ACC112 (cell line): ENCODE measurements at regions not wholly inside any gene's neighbourhood (a gene's known extent, or its start where the extent isn't known, plus 50 kb on each side); places are given as distances from the start of the nearest gene placed in this dataset.
"Not testable (repeated sequence)": the region's sequence is repeated elsewhere in the genome, so short reads cannot be mapped to it uniquely, and the experiment has no call there.

Experiments used
- H2AFZ ChIP-seq: fragments of 200-600 bp; sonication (generic); one replicate; pipeline ENCODE4 v1.6.0; 2017; ENCODE audit warnings: antibody characterized with exemption, low read length; ENCODE audit not compliant: unreplicated experiment
- H3K27ac ChIP-seq: fragments of 200-600 bp; sonication (generic); 2 replicates; pipeline ENCODE4 v1.5.1; 2014; ENCODE audit warnings: low read depth, mild to moderate bottlenecking, antibody characterized with exemption, low read length, moderate library complexity
- H3K27me3 ChIP-seq: fragments of 200-600 bp; sonication (generic); 2 replicates; pipeline ENCODE4 v1.6.1; 2014; ENCODE audit warnings: mild to moderate bottlenecking, antibody characterized with exemption, low read length, moderate library complexity, mixed read lengths; ENCODE audit not compliant: insufficient read depth
- H3K36me3 ChIP-seq: fragments of 200-600 bp; sonication (generic); 2 replicates; pipeline ENCODE4 v1.6.1; 2016; ENCODE audit warnings: mild to moderate bottlenecking, antibody characterized with exemption, low read length, moderate library complexity, mixed read lengths; ENCODE audit not compliant: insufficient read depth
- H3K4me1 ChIP-seq: fragments of 200-600 bp; sonication (generic); one replicate; pipeline ENCODE4 v1.6.1; 2016; ENCODE audit warnings: low read length, mixed read lengths; ENCODE audit not compliant: insufficient read depth, unreplicated experiment, control insufficient read depth
- H3K4me3 ChIP-seq: fragments of 200-600 bp; sonication (generic); 2 replicates; pipeline ENCODE4 v1.5.1; 2014; ENCODE audit warnings: mild to moderate bottlenecking, low read depth, low read length
- H3K79me2 ChIP-seq: fragments of 200-600 bp; sonication (generic); one replicate; pipeline ENCODE4 v1.6.0; 2016; ENCODE audit warnings: low read length; ENCODE audit not compliant: control insufficient read depth, unreplicated experiment, insufficient read depth

- Histone ChIP-seq H3K4me3 (no peak overlapping the region), H3K36me3 (no peaks in the 10 kb centered on the region), H3K27ac (no peak overlapping the region), H3K4me1 (no peaks in the 10 kb centered on the region), H3K79me2 (no peaks in the 10 kb centered on the region), H2AFZ (no peak overlapping the region), H3K27me3 (no peaks in the 10 kb centered on the region)
Measured at GRCh38 chr4:169898095-169898494, 128.1 kb downstream of the MFAP3L start.

GRCh38 chr4:169894767-169895166 lies 131.4 kb downstream of the MFAP3L start:
- H3K36me3 ChIP-seq, H3K79me2 ChIP-seq: not testable (repeated sequence)

GRCh38 chr4:169885893-169886292 lies 128.1 kb upstream of the HPF1 start:
- H3K36me3 ChIP-seq: no peaks in the 10 kb centered on the region
- no peaks in the 10 kb centered on the region for H3K27me3 ChIP-seq
- H3K4me3 ChIP-seq: no peak overlapping the region
- no peak overlapping the region for H3K27ac ChIP-seq
- H2AFZ ChIP-seq: no peak overlapping the region
- H3K4me1 ChIP-seq: no peaks in the 10 kb centered on the region
- no peaks in the 10 kb centered on the region for H3K79me2 ChIP-seq

More at GRCh38 chr4:169894767-169895166, 131.4 kb downstream of the MFAP3L start:
- H3K4me3 ChIP-seq, H3K27ac ChIP-seq, H2AFZ ChIP-seq, H3K27me3 ChIP-seq, H3K4me1 ChIP-seq: not testable (repeated sequence)

GRCh38 chr4:169881769-169882168 lies 124.0 kb upstream of the HPF1 start:
- no peak overlapping the region for H3K4me3 ChIP-seq
- H3K79me2 ChIP-seq: no peaks in the 10 kb centered on the region
- no peaks in the 10 kb centered on the region for H3K4me1 ChIP-seq
- no peak overlapping the region for H2AFZ ChIP-seq
- no peak overlapping the region for H3K27ac ChIP-seq
- H3K36me3 ChIP-seq: no peaks in the 10 kb centered on the region
- H3K27me3 ChIP-seq: no peaks in the 10 kb centered on the region

GRCh38 chr4:169870507-169870906 lies 112.8 kb upstream of the HPF1 start:
- no peaks in the 10 kb centered on the region for H3K36me3 ChIP-seq
- H3K4me3 ChIP-seq: no peak overlapping the region
- H3K27ac ChIP-seq: no peak overlapping the region
- H3K79me2 ChIP-seq: no peaks in the 10 kb centered on the region
- H2AFZ ChIP-seq: no peak overlapping the region
- H3K27me3 ChIP-seq: 0 out of 2 replicates have a peak, but pooled peaks cover 6% of the 10 kb centered on the region
- peaks cover 5% of the 10 kb centered on the region for H3K4me1 ChIP-seq

DNA sequence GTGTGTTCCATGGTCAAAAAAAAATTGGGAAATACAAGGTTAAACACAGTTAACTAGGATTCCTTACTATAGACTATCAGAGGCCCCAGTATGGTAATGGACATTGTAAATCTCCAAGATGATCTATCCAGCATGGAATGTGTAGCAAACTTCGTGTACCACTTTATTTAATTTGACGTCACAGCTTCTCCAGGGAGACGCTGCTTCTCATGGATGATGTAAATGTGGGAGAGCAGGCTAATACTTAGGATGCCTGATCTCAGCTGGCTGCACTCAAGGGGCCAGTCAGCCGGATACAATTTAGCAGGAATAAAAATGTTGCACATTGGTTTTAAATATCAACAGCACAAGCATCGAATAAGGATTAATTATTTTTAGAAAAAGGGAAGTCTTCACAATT lies 111.7 kb upstream of the HPF1 start:
- H3K27me3 ChIP-seq: 0 out of 2 replicates have a peak, but pooled peaks cover 9% of the 10 kb centered on the region
- no peaks in the 10 kb centered on the region for H3K79me2 ChIP-seq
- no peak overlapping the region for H3K4me3 ChIP-seq
- peaks cover 5% of the 10 kb centered on the region for H3K4me1 ChIP-seq
- no peak overlapping the region for H2AFZ ChIP-seq
- H3K36me3 ChIP-seq: no peaks in the 10 kb centered on the region
- H3K27ac ChIP-seq: no peak overlapping the region

DNA sequence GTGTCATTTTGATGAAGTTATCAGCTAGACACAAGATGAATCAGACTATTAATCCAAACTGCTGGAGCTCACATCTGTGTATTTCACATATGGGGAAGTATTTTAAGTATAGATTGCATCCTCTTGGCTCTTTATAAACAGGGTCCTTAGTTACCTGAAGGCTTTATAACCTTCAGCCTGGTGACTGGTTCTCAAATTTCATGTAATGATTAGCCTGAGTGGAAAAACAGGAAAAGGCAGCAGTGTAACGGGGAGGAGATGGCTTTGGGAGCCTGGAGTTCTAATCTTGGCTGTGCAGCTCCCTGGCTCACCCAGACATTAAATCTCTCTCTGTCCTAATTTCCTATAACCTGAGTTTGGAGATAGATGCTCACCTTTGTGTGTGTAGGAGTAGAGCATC lies 103.8 kb upstream of the HPF1 start:
- peaks cover 41% of the 10 kb centered on the region; the same call in 1 of the 2 replicates for H3K27me3 ChIP-seq
- no peak overlapping the region for H3K4me3 ChIP-seq
- H3K79me2 ChIP-seq: no peaks in the 10 kb centered on the region
- no peak overlapping the region for H2AFZ ChIP-seq
- H3K36me3 ChIP-seq: no peaks in the 10 kb centered on the region
- H3K27ac ChIP-seq: no peak overlapping the region
- no peaks in the 10 kb centered on the region for H3K4me1 ChIP-seq

GRCh38 chr4:169859366-169860216 lies 101.8 kb upstream of the HPF1 start:
- Histone ChIP-seq H3K27me3 (peaks cover 44% of the 10 kb centered on the region), H3K4me3 (peak overlapping the region; percentile 66), H3K79me2 (no peaks in the 10 kb centered on the region), H3K36me3 (no peaks in the 10 kb centered on the region), H3K4me1 (no peaks in the 10 kb centered on the region), H2AFZ (no peak overlapping the region), H3K27ac (no peak overlapping the region)

DNA sequence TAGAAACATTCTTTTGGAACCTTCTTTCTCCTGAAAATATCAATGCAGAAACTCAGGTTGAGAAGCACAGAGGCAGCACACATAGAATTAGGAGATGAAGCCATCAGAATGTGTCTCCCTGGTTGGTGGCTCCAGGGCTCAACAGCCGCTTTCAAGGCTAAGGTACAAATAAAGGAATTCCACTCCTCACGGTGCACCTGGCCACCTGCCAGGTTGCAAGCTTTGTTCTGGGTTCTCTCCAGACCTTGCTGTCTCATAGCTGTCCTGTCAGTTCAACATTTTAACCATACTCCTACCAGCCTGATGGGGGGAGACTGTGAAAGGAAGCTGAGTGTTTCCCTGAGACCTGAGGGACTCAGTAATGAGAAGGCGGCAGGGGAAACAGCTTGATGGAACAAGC lies 96.3 kb upstream of the HPF1 start:
- Histone ChIP-seq H2AFZ (no peak overlapping the region), H3K79me2 (no peaks in the 10 kb centered on the region), H3K4me1 (no peaks in the 10 kb centered on the region), H3K27ac (no peak overlapping the region), H3K36me3 (no peaks in the 10 kb centered on the region), H3K4me3 (no peak overlapping the region), H3K27me3 (peaks cover 54% of the 10 kb centered on the region)

DNA sequence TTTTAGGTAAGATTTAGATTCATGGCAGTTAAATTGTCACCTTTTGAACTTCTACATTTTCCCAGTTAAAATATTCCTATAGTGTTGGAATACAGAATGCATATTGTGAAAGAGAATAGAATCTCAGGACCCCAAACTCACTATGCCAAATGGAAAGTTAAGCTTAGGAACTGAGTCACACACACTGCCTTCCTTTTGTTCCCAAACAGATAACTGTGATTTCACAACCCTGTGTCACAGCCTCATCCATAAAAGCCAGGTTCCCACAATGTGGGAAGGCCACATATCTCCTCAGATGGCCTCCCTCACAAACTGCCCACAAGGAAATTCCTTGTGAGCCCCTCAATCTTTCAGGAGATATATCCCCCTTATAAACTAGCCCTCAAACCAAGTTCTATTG lies 94.7 kb upstream of the HPF1 start:
- peaks cover 66% of the 10 kb centered on the region for H3K27me3 ChIP-seq
- no peak overlapping the region for H3K27ac ChIP-seq
- H3K36me3 ChIP-seq: no peaks in the 10 kb centered on the region
- H3K4me3 ChIP-seq: no peak overlapping the region
- no peaks in the 10 kb centered on the region for H3K79me2 ChIP-seq
- no peak overlapping the region for H2AFZ ChIP-seq
- no peaks in the 10 kb centered on the region for H3K4me1 ChIP-seq

- H3K27ac ChIP-seq: no peak overlapping the region
- H3K36me3 ChIP-seq: no peaks in the 10 kb centered on the region
- no peaks in the 10 kb centered on the region for H3K4me1 ChIP-seq
- H3K27me3 ChIP-seq: peaks cover 61% of the 10 kb centered on the region
- no peaks in the 10 kb centered on the region for H3K79me2 ChIP-seq
- H3K4me3 ChIP-seq: no peak overlapping the region
- no peak overlapping the region for H2AFZ ChIP-seq
Measured at GRCh38 chr4:169851750-169852149, 94.0 kb upstream of the HPF1 start.
